H7 (cell line): ENCODE measurements at regions not wholly inside any gene's neighbourhood (a gene's known extent, or its start where the extent isn't known, plus 50 kb on each side); places are given as distances from the start of the nearest gene placed in this dataset.

Experiments
- DNase-seq: peaks from one replicate; pipeline ENCODE4 v3.0.0; 2012
- H3K27me3 ChIP-seq: 2 replicates; pipeline ENCODE4 v1.6.0; 2011; ENCODE audit warnings: mild to moderate bottlenecking, low read length; ENCODE audit not compliant: control insufficient read depth, insufficient read depth
- H3K36me3 ChIP-seq: replicated peaks from 2 replicates; pipeline ENCODE4 v1.5.1; 2011; ENCODE audit warnings: low read length; ENCODE audit not compliant: control insufficient read depth, insufficient read depth
- H3K4me3 ChIP-seq: 2 replicates; pipeline ENCODE4 v1.5.1; 2011; ENCODE audit warnings: low read depth, mild to moderate bottlenecking, control low read depth, low read length, moderate library complexity; ENCODE audit not compliant: insufficient read depth

DNA sequence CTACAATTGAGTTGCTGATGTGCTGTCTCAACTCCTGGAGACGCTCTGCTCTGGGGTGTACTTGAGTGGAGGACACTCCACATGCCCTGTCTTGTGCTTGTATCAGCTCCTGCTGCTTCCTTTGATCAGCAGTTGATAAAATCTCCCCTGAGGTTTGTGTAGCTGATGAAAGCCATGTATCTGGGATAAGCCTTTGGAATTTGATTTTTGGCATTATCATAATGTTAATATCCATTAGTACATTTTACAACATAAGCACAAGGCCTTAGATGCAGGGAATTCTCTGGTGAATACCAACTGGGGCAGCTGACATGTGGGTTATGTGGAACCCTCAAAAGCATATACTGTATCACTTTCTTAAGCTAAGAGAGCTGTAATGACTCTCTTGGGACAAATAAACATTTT is 222.7 kb upstream of the ITGA4 start:
- no peaks in the 10 kb centered on the region for H3K36me3 ChIP-seq
- H3K27me3 ChIP-seq = no peaks in the 10 kb centered on the region
- H3K4me3 ChIP-seq = no peak overlapping the region
- no peak for DNase-seq

GRCh38 chr2:181235011-181235410 is 222.2 kb upstream of the ITGA4 start:
- Histone ChIP-seq H3K36me3 (no peaks in the 10 kb centered on the region), H3K4me3 (no peak overlapping the region), H3K27me3 (no peaks in the 10 kb centered on the region)
- no peak for DNase-seq

DNA sequence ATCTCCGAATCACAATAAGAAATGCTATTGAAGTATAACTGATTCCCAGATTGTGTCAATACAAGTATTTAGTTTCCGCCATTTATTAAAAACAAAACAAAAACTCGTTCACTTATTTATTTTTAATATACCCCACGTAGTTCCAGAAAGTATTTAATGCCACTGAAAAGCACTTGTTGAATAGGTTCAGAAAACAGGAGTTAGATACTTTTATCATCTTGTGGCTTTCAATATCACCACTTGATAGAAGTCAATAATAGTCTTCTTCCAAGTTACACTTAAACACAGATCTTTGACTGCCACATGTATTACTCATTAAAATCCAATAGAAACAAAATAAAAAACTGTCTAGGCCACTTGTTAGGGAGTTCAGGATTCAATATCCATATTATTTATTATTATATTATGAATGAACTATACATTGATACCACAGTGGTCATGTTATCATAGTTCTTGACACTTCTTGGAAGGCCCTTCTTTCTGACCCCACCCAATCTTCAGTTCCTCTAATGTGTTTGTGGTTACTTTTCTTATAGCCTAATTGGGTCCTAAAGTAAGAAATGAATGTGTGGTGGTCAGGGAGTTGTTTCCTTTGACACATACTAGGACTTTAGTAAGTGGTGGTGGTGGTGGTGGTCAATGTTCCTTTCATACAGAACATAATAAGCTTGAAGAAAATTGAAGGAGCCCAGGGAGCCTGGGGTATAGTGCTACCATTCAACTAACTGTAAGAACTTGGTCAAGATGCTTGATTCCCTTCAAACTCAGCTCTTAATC is 221.3 kb upstream of the ITGA4 start:
- no peaks in the 10 kb centered on the region for H3K36me3 ChIP-seq
- no peak for DNase-seq
- H3K27me3 ChIP-seq = no peaks in the 10 kb centered on the region
- no peak overlapping the region for H3K4me3 ChIP-seq

- Histone ChIP-seq H3K4me3 (no peak overlapping the region), H3K27me3 (no peaks in the 10 kb centered on the region), H3K36me3 (no peaks in the 10 kb centered on the region)
- no peak for DNase-seq
Measured at GRCh38 chr2:181239201-181239799, 217.9 kb upstream of the ITGA4 start.

DNA sequence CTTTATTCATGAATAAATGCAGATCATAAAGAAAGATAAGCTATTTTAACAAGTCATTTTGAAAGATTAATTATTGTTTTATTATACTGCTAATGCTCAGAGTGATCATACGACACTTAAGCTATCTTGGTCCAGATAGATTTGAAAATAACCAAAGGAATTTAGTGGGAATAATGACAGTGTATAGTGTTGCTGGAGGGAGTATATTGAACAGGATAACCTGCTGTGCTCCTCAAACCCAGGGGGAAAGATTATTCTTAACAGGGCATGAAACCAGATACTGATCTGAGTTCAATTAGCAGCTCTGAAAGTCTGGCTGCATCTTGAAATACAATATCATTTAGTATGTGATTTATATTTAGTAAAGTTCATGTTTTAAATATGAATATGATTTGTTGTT is 216.3 kb upstream of the ITGA4 start:
- no peak for DNase-seq
- Histone ChIP-seq H3K4me3 (no peak overlapping the region), H3K27me3 (no peaks in the 10 kb centered on the region), H3K36me3 (no peaks in the 10 kb centered on the region)

DNA sequence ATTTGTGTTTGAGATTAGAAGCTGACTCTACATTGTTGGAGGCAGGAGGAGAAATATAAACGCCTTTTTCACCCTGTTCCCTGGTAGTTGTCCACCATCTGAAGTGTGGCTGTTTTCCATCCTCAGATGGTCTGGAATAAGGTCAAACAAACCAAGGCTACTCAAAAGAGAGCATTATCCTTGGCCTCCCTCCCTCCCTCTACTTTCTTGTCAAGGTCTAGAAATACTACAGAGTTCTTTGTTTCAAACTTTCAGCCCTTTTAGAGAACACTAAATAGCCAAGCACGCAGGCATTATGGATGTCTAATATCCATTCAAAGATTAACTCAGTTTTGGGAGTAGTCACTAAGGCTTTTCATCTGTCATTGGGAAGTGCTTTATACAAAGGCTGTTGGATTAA is 215.8 kb upstream of the ITGA4 start:
- no peaks in the 10 kb centered on the region for H3K36me3 ChIP-seq
- no peak overlapping the region for H3K4me3 ChIP-seq
- H3K27me3 ChIP-seq = no peaks in the 10 kb centered on the region
- DNase-seq = no peak

GRCh38 chr2:181241797-181242196 is 215.4 kb upstream of the ITGA4 start:
- Histone ChIP-seq H3K36me3 (no peaks in the 10 kb centered on the region), H3K27me3 (no peaks in the 10 kb centered on the region), H3K4me3 (no peak overlapping the region)
- no peak for DNase-seq

DNA sequence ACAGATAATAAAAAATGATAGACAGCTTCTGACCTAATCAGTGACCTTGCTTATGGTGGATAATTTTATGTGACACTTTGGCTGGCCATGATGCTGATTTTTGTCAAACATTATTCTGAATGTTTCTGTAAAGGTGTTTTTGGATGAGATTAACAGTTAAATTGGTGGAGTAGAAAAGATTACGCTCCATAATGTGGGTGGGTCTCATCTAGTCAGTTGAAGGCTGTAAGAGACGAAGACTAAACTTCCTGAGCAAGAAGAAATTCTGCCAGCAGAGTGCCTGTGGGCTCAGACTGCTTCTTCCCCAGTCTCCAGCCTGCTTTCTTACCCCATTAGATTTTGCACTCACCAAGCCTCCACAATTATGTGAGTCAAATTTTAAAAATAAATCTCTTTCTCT is 214.9 kb upstream of the ITGA4 start:
- Histone ChIP-seq H3K27me3 (no peaks in the 10 kb centered on the region), H3K4me3 (no peak overlapping the region), H3K36me3 (no peaks in the 10 kb centered on the region)
- no peak for DNase-seq

GRCh38 chr2:181243319-181243718 is 213.9 kb upstream of the ITGA4 start:
- Histone ChIP-seq H3K4me3 (no peak overlapping the region), H3K27me3 (no peaks in the 10 kb centered on the region), H3K36me3 (no peaks in the 10 kb centered on the region)
- DNase-seq = no peak

DNA sequence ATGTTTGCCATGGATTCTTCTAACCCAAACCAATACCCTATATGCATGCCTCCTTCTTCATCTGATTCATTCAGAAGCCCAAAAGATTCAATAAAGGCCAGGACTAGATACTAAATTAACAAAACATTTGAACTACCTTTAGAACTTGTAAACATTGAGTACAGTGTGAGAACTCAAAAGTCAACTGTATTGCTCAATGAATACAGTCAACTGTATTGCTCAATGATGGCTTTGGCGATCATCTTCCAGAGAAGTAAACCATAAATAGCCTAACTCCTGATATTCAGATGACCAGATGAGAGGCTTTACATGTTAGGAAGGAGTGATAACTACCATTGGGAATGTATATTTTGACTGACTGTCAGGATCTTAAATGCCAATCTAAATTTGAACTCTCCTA is 206.5 kb upstream of the ITGA4 start:
- no peaks in the 10 kb centered on the region for H3K36me3 ChIP-seq
- H3K27me3 ChIP-seq = no peaks in the 10 kb centered on the region
- DNase-seq = no peak
- no peak overlapping the region for H3K4me3 ChIP-seq

DNA sequence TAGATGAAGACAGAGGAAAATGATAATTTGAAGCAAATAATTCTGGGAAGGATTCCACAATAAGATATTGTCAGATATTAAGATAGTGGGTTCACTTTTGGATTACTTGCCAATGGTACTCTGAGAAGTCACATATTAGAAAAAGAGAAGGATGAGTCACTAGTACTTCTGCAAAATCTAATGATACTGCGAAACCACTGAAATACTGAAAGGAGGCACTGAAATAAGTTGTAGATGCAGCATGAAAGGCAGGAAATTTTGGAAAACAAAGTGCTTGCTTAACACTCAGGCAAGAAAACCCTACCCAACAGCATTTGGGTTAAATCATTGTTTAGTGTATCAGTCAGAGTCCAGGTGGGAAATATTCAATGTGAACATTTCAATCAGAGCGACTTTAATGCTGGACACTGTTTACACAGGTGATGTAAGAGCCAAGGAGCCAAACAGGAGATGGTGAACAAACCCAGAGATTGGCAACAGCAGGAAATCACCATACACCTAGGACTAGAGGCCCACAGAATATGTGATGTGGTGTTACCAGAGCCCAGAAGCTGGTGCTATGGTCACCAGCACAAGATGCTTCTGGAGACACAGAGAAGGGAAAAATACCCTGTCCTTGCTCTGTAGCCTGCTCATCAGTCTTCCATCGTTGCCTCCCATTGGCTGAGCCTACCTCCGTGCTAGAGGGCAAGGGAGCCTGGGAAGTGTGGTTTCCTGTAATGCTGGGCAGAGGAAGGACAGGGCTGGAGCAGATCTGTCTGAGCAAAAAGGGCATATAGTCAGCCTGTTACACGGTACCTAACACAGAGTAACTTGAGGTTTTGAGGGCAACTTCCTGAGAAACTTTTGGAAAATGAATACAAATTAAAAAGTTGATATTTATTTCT is 204.7 kb upstream of the ITGA4 start:
- Histone ChIP-seq H3K27me3 (no peaks in the 10 kb centered on the region), H3K4me3 (no peak overlapping the region), H3K36me3 (no peaks in the 10 kb centered on the region)
- DNase-seq = no peak

- Histone ChIP-seq H3K36me3 (no peaks in the 10 kb centered on the region), H3K27me3 (no peaks in the 10 kb centered on the region), H3K4me3 (no peak overlapping the region)
- no peak for DNase-seq
Measured at GRCh38 chr2:181253438-181253837, 203.7 kb upstream of the ITGA4 start.

DNA sequence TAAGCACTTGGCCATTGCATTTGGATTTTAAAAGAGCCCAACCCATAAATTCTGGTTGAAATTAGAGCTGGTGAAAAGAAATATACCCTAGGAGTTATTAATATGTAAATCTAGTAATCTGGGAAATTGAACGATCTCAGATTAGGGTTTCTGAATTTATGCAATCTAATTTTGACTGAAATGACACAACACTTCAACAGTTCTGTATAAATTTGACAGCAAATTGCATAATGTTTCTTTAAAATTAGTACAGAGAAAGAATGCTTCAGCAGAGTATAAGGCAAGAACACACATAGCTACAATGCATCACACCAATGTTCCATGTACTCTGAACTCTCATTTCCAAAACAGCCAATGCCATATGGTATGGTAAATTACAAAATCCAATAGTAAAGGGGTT is 201.5 kb upstream of the ITGA4 start:
- DNase-seq = no peak

GRCh38 chr2:181258720-181259119 is 198.5 kb upstream of the ITGA4 start:
- Histone ChIP-seq H3K4me3 (no peak overlapping the region), H3K27me3 (no peaks in the 10 kb centered on the region), H3K36me3 (no peaks in the 10 kb centered on the region)
- no peak for DNase-seq

More for the DNA sequence above, 201.5 kb upstream of the ITGA4 start:
- no peaks in the 10 kb centered on the region for H3K36me3 ChIP-seq
- no peaks in the 10 kb centered on the region for H3K27me3 ChIP-seq
- H3K4me3 ChIP-seq = no peak overlapping the region

DNA sequence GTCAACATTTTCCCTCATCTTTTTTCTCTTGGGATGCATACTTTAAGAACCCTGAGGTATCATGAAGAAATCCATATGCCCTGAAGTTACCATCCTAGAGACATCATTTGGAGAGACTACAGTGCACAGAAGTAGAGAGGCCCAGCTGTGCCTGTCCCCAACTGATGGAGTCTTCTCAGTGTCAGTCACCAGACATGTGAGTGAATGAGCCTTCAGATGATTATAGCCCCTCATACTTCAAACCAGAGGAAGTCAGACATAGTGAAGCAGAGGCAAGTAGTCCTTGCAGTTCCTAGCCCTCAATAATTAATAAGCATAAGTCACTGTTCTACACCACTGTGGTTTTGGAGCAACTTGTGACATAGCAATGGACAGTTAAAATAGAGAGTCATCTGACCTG is 194.4 kb upstream of the ITGA4 start:
- Histone ChIP-seq H3K4me3 (no peak overlapping the region), H3K36me3 (no peaks in the 10 kb centered on the region), H3K27me3 (no peaks in the 10 kb centered on the region)
- no peak for DNase-seq
